H1 (cell line): ENCODE measurements at regions not wholly inside any gene's neighbourhood (a gene's known extent, or its start where the extent isn't known, plus 50 kb on each side); places are given as distances from the start of the nearest gene placed in this dataset.

Experiments used
- CTCF ChIA-PET: fragments of 300-600 bp; sonication (Branson Sonifier 250); formaldehyde crosslinking; loops from one replicate; lab custom pipeline; 2021; ENCODE audit not compliant: partially characterized antibody; lab: Charles Lee
- POLR2A ChIA-PET: fragments of 300-600 bp; sonication (Branson Sonifier 250); formaldehyde crosslinking; loops from one replicate; lab custom pipeline; 2021; ENCODE audit warnings: inconsistent platforms; ENCODE audit not compliant: partially characterized antibody; lab: Charles Lee
- DNase-seq, 2 experiments: peaks; one replicate each; pipeline versions ENCODE4 v3.0.0 to v3.0.0-alpha.2; 2010 to 2022; ENCODE audit warnings: low spot score in 2 of 2, low read depth in 1 of 2, mixed read lengths in 1 of 2
- FAIRE-seq: peaks from 2 replicates; lab custom pipeline; 2011; peaks lifted over from hg19 to GRCh38; lab: Jason Lieb, UNC
- H2AFZ ChIP-seq: 2 replicates; pipeline ENCODE4 v1.8.1; 2012; ENCODE audit warnings: low read length, inconsistent platforms
- H2AK5ac ChIP-seq: 2 replicates; pipeline ENCODE4 v1.6.1; 2013; ENCODE audit warnings: low read depth, low read length
- H2BK120ac ChIP-seq: replicated peaks from 2 replicates; pipeline ENCODE3; 2013; ENCODE audit warnings: low read depth, low read length, inconsistent platforms
- H2BK12ac ChIP-seq: 2 replicates; pipeline ENCODE4 v1.6.1; 2013; ENCODE audit warnings: low read depth, low read length
- H2BK15ac ChIP-seq: 2 replicates; pipeline ENCODE4 v1.6.1; 2013; ENCODE audit warnings: low read length
- H2BK20ac ChIP-seq: 2 replicates; pipeline ENCODE4 v1.6.1; 2013; ENCODE audit warnings: low read length
- H2BK5ac ChIP-seq: 2 replicates; pipeline ENCODE4 v1.6.1; 2013; ENCODE audit warnings: low read depth, low read length
- H3K14ac ChIP-seq: 2 replicates; pipeline ENCODE4 v1.6.1; 2013; ENCODE audit warnings: inconsistent platforms; ENCODE audit not compliant: insufficient read length
- H3K18ac ChIP-seq: 2 replicates; pipeline ENCODE4 v1.6.1; 2013; ENCODE audit warnings: low read length; ENCODE audit errors: extremely low read depth
- H3K23ac ChIP-seq: 2 replicates; pipeline ENCODE4 v1.6.1; 2013; ENCODE audit warnings: inconsistent platforms; ENCODE audit not compliant: insufficient read length
- H3K23me2 ChIP-seq: 2 replicates; pipeline ENCODE4 v1.6.1; 2013; ENCODE audit warnings: low read depth, low read length
- H3K27ac ChIP-seq: 2 replicates; pipeline ENCODE4 v1.6.1; 2011; ENCODE audit warnings: low read depth, low read length, inconsistent platforms
- H3K27me3 ChIP-seq, 4 experiments: replicated peaks in 1 of 4; 1 replicate in 1 of 4; 2 replicates in 3 of 4; pipeline versions ENCODE4 v1.6.1 to v1.8.1; 2011 to 2013; ENCODE audit warnings: low read length in 3 of 4, mild to moderate bottlenecking in 3 of 4, inconsistent platforms in 2 of 4, mixed read lengths in 2 of 4, moderate library complexity in 1 of 4; ENCODE audit not compliant: control insufficient read depth in 3 of 4, insufficient read depth in 3 of 4; ENCODE audit errors: extremely low read depth in 1 of 4
- H3K36me3 ChIP-seq, 4 experiments: 2 replicates each; pipeline versions ENCODE4 v1.6.1 to v1.8.1; 2011 to 2013; ENCODE audit warnings: mild to moderate bottlenecking in 4 of 4, low read length in 3 of 4, moderate library complexity in 2 of 4, control low read depth in 1 of 4, inconsistent platforms in 1 of 4; ENCODE audit not compliant: insufficient read depth in 4 of 4, control insufficient read depth in 2 of 4
- H3K4ac ChIP-seq: replicated peaks from 2 replicates; pipeline ENCODE3; 2013; ENCODE audit warnings: low read length, low read depth, mixed read lengths, inconsistent platforms; ENCODE audit not compliant: insufficient read length
- H3K4me1 ChIP-seq, 4 experiments: replicated peaks in 1 of 4; 1 replicate in 1 of 4; 2 replicates in 3 of 4; pipeline versions ENCODE4 v1.6.1 to v1.8.1; 2011 to 2013; ENCODE audit warnings: low read length in 3 of 4, inconsistent platforms in 2 of 4, mixed read lengths in 1 of 4; ENCODE audit not compliant: insufficient read depth in 4 of 4, control insufficient read depth in 3 of 4
- H3K4me2 ChIP-seq, 2 experiments: 2 replicates each; pipeline versions ENCODE4 v1.6.1 to v1.8.1; 2011 to 2013; ENCODE audit warnings: low read depth in 2 of 2, low read length in 2 of 2, control low read depth in 1 of 2, inconsistent platforms in 1 of 2, mild to moderate bottlenecking in 1 of 2; ENCODE audit not compliant: insufficient read depth in 1 of 2
- H3K4me3 ChIP-seq, 4 experiments: fragments of 200-600, 300-600 bp in 1 of 4; sonication (generic), shearing (Covaris generic), sonication (Bioruptor Twin) in 1 of 4; 2 replicates each; pipeline versions ENCODE4 v1.5.1 to v1.8.1; 2011 to 2016; ENCODE audit warnings: low read length in 4 of 4, low read depth in 3 of 4, control low read depth in 2 of 4, inconsistent platforms in 2 of 4, mild to moderate bottlenecking in 2 of 4, mixed read lengths in 1 of 4, moderate library complexity in 1 of 4; ENCODE audit not compliant: insufficient read depth in 2 of 4; ENCODE audit errors: extremely low read depth in 1 of 4
- H3K56ac ChIP-seq: replicated peaks from 2 replicates; pipeline ENCODE3; 2013; ENCODE audit warnings: low read depth, mild to moderate bottlenecking, mixed read lengths, low read length, inconsistent platforms; ENCODE audit not compliant: insufficient read length
- H3K79me1 ChIP-seq: 2 replicates; pipeline ENCODE4 v1.6.1; 2013; ENCODE audit warnings: low read depth, low read length, control low read depth
- H3K79me2 ChIP-seq, 2 experiments: 2 replicates each; pipeline versions ENCODE4 v1.6.1 to v1.8.1; 2012 to 2013; ENCODE audit warnings: low read length in 2 of 2, mild to moderate bottlenecking in 2 of 2, inconsistent platforms in 1 of 2; ENCODE audit not compliant: insufficient read depth in 2 of 2, control insufficient read depth in 1 of 2
- H3K9ac ChIP-seq, 4 experiments: replicated peaks in 1 of 4; 1 replicate in 1 of 4; 2 replicates in 3 of 4; pipeline versions ENCODE4 v1.6.1 to v1.8.1; 2011 to 2013; ENCODE audit warnings: low read depth in 3 of 4, low read length in 3 of 4, control low read depth in 2 of 4, mild to moderate bottlenecking in 2 of 4, moderate library complexity in 2 of 4, inconsistent platforms in 1 of 4; ENCODE audit errors: extremely low read depth in 1 of 4
- H3K9me3 ChIP-seq, 2 experiments: 2 replicates each; pipeline versions ENCODE4 v1.6.1 to v1.8.1; 2012 to 2013; ENCODE audit warnings: mild to moderate bottlenecking in 2 of 2, moderate library complexity in 2 of 2, control low read depth in 1 of 2, inconsistent platforms in 1 of 2, low read depth in 1 of 2, low read length in 1 of 2, mixed read lengths in 1 of 2; ENCODE audit not compliant: insufficient read depth in 2 of 2
- H4K20me1 ChIP-seq, 2 experiments: replicated peaks in 1 of 2; 2 replicates each; pipeline versions ENCODE3 to v1.8.1; 2011 to 2013; ENCODE audit warnings: inconsistent platforms in 2 of 2, low read length in 2 of 2, mild to moderate bottlenecking in 1 of 2; ENCODE audit not compliant: insufficient read depth in 2 of 2, control insufficient read depth in 1 of 2
- H4K5ac ChIP-seq: 2 replicates; pipeline ENCODE4 v1.6.1; 2013; ENCODE audit warnings: low read length, low read depth, mixed read lengths, inconsistent platforms; ENCODE audit not compliant: insufficient read length
- H4K8ac ChIP-seq: 2 replicates; pipeline ENCODE4 v1.8.0; 2013; ENCODE audit warnings: mild to moderate bottlenecking, moderate library complexity, low read length, inconsistent platforms; ENCODE audit not compliant: insufficient read depth; ENCODE audit errors: extremely low read depth
- H4K91ac ChIP-seq: replicated peaks from 2 replicates; pipeline ENCODE3; 2013; ENCODE audit warnings: low read length, mixed read lengths, inconsistent platforms; ENCODE audit not compliant: insufficient read length
- ASH2L ChIP-seq: fragments of 200-600, 300-600 bp; sonication (generic); IDR thresholded peaks from one replicate; pipeline ENCODE4 v1.7.1; 2017; ENCODE audit warnings: low read length
- BACH1 ChIP-seq: IDR thresholded peaks from 2 replicates; pipeline ENCODE4 v1.6.1; 2012; ENCODE audit warnings: low read length, improper control_type of control experiment
- EGR1 ChIP-seq: IDR thresholded peaks from 2 replicates; pipeline ENCODE4 v1.6.1; 2011; ENCODE audit warnings: low read depth, low read length, borderline replicate concordance
- GABPA ChIP-seq: IDR thresholded peaks from 2 replicates; pipeline ENCODE4 v1.6.1; 2011; ENCODE audit warnings: mild to moderate bottlenecking, low read length, moderate library complexity, borderline replicate concordance; ENCODE audit not compliant: insufficient read depth
- HDAC6 ChIP-seq: IDR thresholded peaks from one replicate; pipeline ENCODE4 v1.7.1; 2012; ENCODE audit warnings: low read depth, mild to moderate bottlenecking, inconsistent platforms, low read length, moderate library complexity
- JUN ChIP-seq: IDR thresholded peaks from 2 replicates; pipeline ENCODE4 v1.6.1; 2011; ENCODE audit warnings: low read depth, mild to moderate bottlenecking, improper control_type of control experiment, low read length
- POLR2A ChIP-seq, 2 experiments: IDR thresholded peaks; 1 replicate in 1 of 2; 2 replicates in 1 of 2; pipeline ENCODE4 v1.6.1; 2011; ENCODE audit warnings: low read depth in 2 of 2, low read length in 2 of 2, mild to moderate bottlenecking in 2 of 2; ENCODE audit errors: control extremely low read depth in 1 of 2
- POU5F1 ChIP-seq: IDR thresholded peaks from 2 replicates; pipeline ENCODE4 v1.6.1; 2011; ENCODE audit warnings: low read depth, mild to moderate bottlenecking, low read length, moderate library complexity
- RBBP5 ChIP-seq: IDR thresholded peaks from 2 replicates; pipeline ENCODE4 v1.7.1; 2012; ENCODE audit warnings: low read depth, mild to moderate bottlenecking, inconsistent platforms, low read length, moderate library complexity, borderline replicate concordance
- RXRA ChIP-seq: IDR thresholded peaks from 2 replicates; pipeline ENCODE4 v1.6.1; 2011; ENCODE audit warnings: low read depth, mild to moderate bottlenecking, low read length, moderate library complexity; ENCODE audit not compliant: insufficient read depth
- SIN3A ChIP-seq, 2 experiments: IDR thresholded peaks in 1 of 2; conservative IDR thresholded peaks in 1 of 2; 2 replicates each; pipeline ENCODE4 v1.6.1; 2011 to 2012; ENCODE audit warnings: low read length in 2 of 2, improper control_type of control experiment in 1 of 2, low read depth in 1 of 2, mild to moderate bottlenecking in 1 of 2
- SIRT6 ChIP-seq: IDR thresholded peaks from one replicate; pipeline ENCODE4 v1.7.1; 2012; ENCODE audit warnings: low read length, inconsistent platforms
- SIX5 ChIP-seq: IDR thresholded peaks from 2 replicates; pipeline ENCODE4 v1.6.1; 2011; ENCODE audit warnings: mild to moderate bottlenecking, low read depth, low read length
- SP2 ChIP-seq: IDR thresholded peaks from 2 replicates; pipeline ENCODE4 v1.6.1; 2012; ENCODE audit warnings: mild to moderate bottlenecking, low read length, inconsistent platforms
- SUZ12 ChIP-seq: fragments of 200-600 bp; sonication (generic); IDR thresholded peaks from 2 replicates; pipeline ENCODE4 v1.6.1; 2012; ENCODE audit warnings: mild to moderate bottlenecking, inconsistent platforms, low read length, moderate library complexity, mixed read lengths
- TCF12 ChIP-seq: IDR thresholded peaks from 2 replicates; pipeline ENCODE4 v1.6.1; 2011; ENCODE audit warnings: low read depth, mild to moderate bottlenecking, low read length
- WGBS, 2 experiments: shearing (Covaris generic) in 1 of 2; methylation state at CpG; one replicate each; pipeline versions ENCODE4 v1.1.6 to v1.1.7; 2013 to 2015; ENCODE audit warnings: low lambda C conversion rate in 2 of 2, mixed read lengths in 2 of 2, inconsistent platforms in 1 of 2, low coverage in 1 of 2, missing lambda C conversion rate in 1 of 2; ENCODE audit not compliant: insufficient replicate concordance in 2 of 2, insufficient coverage in 1 of 2, insufficient read length in 1 of 2; ENCODE audit errors: extremely low coverage in 1 of 2, missing lambda C conversion rate in 1 of 2; 5-methylcytosine and 5-hydroxymethylcytosine counted together

DNA sequence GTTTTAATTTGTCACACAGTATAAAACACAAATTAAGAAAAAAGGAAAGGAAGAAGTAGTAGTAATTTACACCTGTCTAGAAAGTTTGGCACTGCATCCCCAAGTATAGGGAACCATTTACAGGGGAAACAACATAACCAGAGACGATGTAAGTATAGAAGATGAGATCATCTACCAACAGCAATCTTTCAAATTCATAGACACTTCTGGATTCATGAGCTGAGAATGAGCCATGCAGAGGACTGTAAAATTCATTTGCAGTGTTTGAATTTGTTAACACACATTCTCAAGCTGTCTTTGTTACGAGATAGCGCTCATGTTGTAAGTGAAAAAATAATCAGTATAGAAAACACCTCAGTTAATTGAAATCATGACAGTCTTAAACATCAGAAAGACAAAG is 337.0 kb upstream of the MEOX2 start:
- DNase-seq (no peak), FAIRE-seq (no peak)
- no peak overlapping the region for H2BK5ac ChIP-seq
- no peak for TF ChIP-seq EGR1
- no peak for TF ChIP-seq TCF12
- TF ChIP-seq SP2: no peak
- TF ChIP-seq HDAC6: no peak
- TF ChIP-seq SUZ12: no peak
- no peak for TF ChIP-seq ASH2L
- TF ChIP-seq RXRA: no peak
- no peak for TF ChIP-seq SIRT6
- TF ChIP-seq POLR2A (IDR thresholded peaks at IDR 0.05; ENCODE audit: control extremely low read depth in 1 of 2, low read depth in 2 of 2, low read length in 2 of 2): no peak
- TF ChIP-seq RBBP5: no peak
- no peak for TF ChIP-seq SIN3A (conservative IDR thresholded peaks at IDR 0.05 in 1 of 2, IDR thresholded peaks at IDR 0.05 in 1 of 2; ENCODE audit: low read depth in 1 of 2, low read length in 2 of 2)
- no peak for TF ChIP-seq BACH1
- no peak for TF ChIP-seq JUN
- TF ChIP-seq POU5F1: no peak
- TF ChIP-seq SIX5: no peak
- no peak for TF ChIP-seq GABPA
- ChIA-PET POLR2A (no interaction called here), CTCF (interaction anchor here (0.6 kb wide), 1 partner anchor 94 kb away, joined by 3 read pairs; no protein-coding TSS in a partner anchor)
- no peak overlapping the region for H3K9ac ChIP-seq
- no peak overlapping the region for H4K5ac ChIP-seq
- H2BK12ac ChIP-seq: no peak overlapping the region
- no peak overlapping the region for H3K27ac ChIP-seq
- no peak overlapping the region for H2BK120ac ChIP-seq
- no peak overlapping the region for H2BK20ac ChIP-seq
- 93% methylated on average over 3 of the region's 3 CpGs; no CpG with 5 or more reads in 1 of the 2 experiments for WGBS, 2 experiments
- no peak overlapping the region for H3K4ac ChIP-seq
- no peak overlapping the region for H4K8ac ChIP-seq
- no peak overlapping the region for H2AK5ac ChIP-seq
- H3K79me1 ChIP-seq: no peaks in the 10 kb centered on the region
- H3K27me3 ChIP-seq: no peaks in the 10 kb centered on the region
- no peak overlapping the region for H2AFZ ChIP-seq
- no peaks in the 10 kb centered on the region for H3K79me2 ChIP-seq
- no peak overlapping the region for H3K56ac ChIP-seq
- no peak overlapping the region for H3K4me3 ChIP-seq
- H3K18ac ChIP-seq: no peak overlapping the region
- no peak overlapping the region for H3K23ac ChIP-seq
- H3K14ac ChIP-seq: no peak overlapping the region
- no peak overlapping the region for H4K91ac ChIP-seq
- no peaks in the 10 kb centered on the region for H3K4me1 ChIP-seq
- H3K36me3 ChIP-seq: no peaks in the 10 kb centered on the region
- H3K9me3 ChIP-seq: no peaks in the 10 kb centered on the region
- no peak overlapping the region for H3K4me2 ChIP-seq
- H3K23me2 ChIP-seq: no peaks in the 10 kb centered on the region
- no peak overlapping the region for H2BK15ac ChIP-seq
- H4K20me1 ChIP-seq: no peaks in the 10 kb centered on the region
